Uterus (tissue), 3 donors: ENCODE measurements at regions not wholly inside any gene's neighbourhood (a gene's known extent, or its start where the extent isn't known, plus 50 kb on each side); places are given as distances from the start of the nearest gene placed in this dataset.

Source experiments
- DNase-seq, 2 donors: peaks; one replicate each; pipeline ENCODE4 v3.0.0-alpha.2; 2019 to 2020
- H3K27ac ChIP-seq, 2 donors: fragments of 200-600 bp; sonication (generic); 1 replicate in 1 of 2; 2 replicates in 1 of 2; pipeline ENCODE4 v1.5.1; 2016 to 2018
- H3K27me3 ChIP-seq, 2 donors: fragments of 200-600 bp; sonication (generic); one replicate each; pipeline ENCODE4 v1.5.1; 2018 to 2019; ENCODE audit warnings: control low read depth in 1 of 2
- H3K36me3 ChIP-seq, 2 donors: fragments of 200-600 bp; sonication (generic); one replicate each; pipeline ENCODE4 v1.5.1; 2019; ENCODE audit warnings: control low read depth in 1 of 2
- H3K4me1 ChIP-seq, 2 donors: fragments of 200-600 bp; sonication (generic); one replicate each; pipeline ENCODE4 v1.5.1; 2018 to 2019; ENCODE audit warnings: control low read depth in 1 of 2
- H3K4me3 ChIP-seq, 2 donors: fragments of 200-600 bp; sonication (generic); 1 replicate in 1 of 2; 2 replicates in 1 of 2; pipeline ENCODE4 v1.5.1; 2018 to 2019; ENCODE audit warnings: mild to moderate bottlenecking in 1 of 2
- H3K9me3 ChIP-seq, 2 donors: fragments of 200-600 bp; sonication (generic); one replicate each; pipeline ENCODE4 v1.5.1; 2019; ENCODE audit warnings: control low read depth in 1 of 2
- POLR2A ChIP-seq, 2 donors: fragments of 450-650 bp; IDR thresholded peaks; one replicate each; pipeline ENCODE4 v1.6.1; 2016; ENCODE audit warnings: antibody characterized with exemption in 2 of 2, mild to moderate bottlenecking in 1 of 2, moderate library complexity in 1 of 2
- intact Hi-C: fragments of 100-400 bp; cut with DNase I; formaldehyde crosslinking; loops from one replicate; pipeline ENCODE4 v1.15.1; 2023; ENCODE audit warnings: low total_unique reads
- TF ChIP-seq, protein P1 (sequence below), 4 experiments: fragments of 200-600 bp in 2 of 4; fragments of 450-650 bp in 2 of 4; sonication (generic) in 2 of 4; IDR thresholded peaks; one replicate each; pipeline ENCODE4 v1.5.1; 2016 to 2019; ENCODE audit warnings: antibody characterized with exemption in 4 of 4, mild to moderate bottlenecking in 2 of 4, moderate library complexity in 1 of 4
- donor health status: DM: yes; HTN: yes; CAD: no.

GRCh38 chr6:150537893-150538292 is 61.8 kb upstream of the PLEKHG1 start:
- Histone ChIP-seq H3K27me3 (no peaks in the 10 kb centered on the region), H3K27ac (peak overlapping the region in 1 of 2 donors; percentile 20), H3K9me3 (no peaks in the 10 kb centered on the region), H3K4me1 (no peaks in the 10 kb centered on the region), H3K36me3 (no peaks in the 10 kb centered on the region), H3K4me3 (no peak overlapping the region)
- TF ChIP-seq, protein P1, sequence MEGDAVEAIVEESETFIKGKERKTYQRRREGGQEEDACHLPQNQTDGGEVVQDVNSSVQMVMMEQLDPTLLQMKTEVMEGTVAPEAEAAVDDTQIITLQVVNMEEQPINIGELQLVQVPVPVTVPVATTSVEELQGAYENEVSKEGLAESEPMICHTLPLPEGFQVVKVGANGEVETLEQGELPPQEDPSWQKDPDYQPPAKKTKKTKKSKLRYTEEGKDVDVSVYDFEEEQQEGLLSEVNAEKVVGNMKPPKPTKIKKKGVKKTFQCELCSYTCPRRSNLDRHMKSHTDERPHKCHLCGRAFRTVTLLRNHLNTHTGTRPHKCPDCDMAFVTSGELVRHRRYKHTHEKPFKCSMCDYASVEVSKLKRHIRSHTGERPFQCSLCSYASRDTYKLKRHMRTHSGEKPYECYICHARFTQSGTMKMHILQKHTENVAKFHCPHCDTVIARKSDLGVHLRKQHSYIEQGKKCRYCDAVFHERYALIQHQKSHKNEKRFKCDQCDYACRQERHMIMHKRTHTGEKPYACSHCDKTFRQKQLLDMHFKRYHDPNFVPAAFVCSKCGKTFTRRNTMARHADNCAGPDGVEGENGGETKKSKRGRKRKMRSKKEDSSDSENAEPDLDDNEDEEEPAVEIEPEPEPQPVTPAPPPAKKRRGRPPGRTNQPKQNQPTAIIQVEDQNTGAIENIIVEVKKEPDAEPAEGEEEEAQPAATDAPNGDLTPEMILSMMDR (IDR thresholded peaks at IDR 0.05), result no peak
- no peak for TF ChIP-seq POLR2A (IDR thresholded peaks at IDR 0.05)
- peak in 1 of 2 donors; percentile 24 for DNase-seq
- intact Hi-C loops, result no loop called here

- TF ChIP-seq POLR2A (IDR thresholded peaks at IDR 0.05), result no peak
- TF ChIP-seq, protein P1 (IDR thresholded peaks at IDR 0.05), result no peak
- Histone ChIP-seq H3K36me3 (no peaks in the 10 kb centered on the region), H3K9me3 (no peaks in the 10 kb centered on the region), H3K27me3 (no peaks in the 10 kb centered on the region), H3K4me1 (no peaks in the 10 kb centered on the region), H3K27ac (no peak overlapping the region), H3K4me3 (no peak overlapping the region)
- intact Hi-C loops, result no loop called here
- no peak for DNase-seq
These were observed 60.6 kb upstream of the PLEKHG1 start for GRCh38 chr6:150539111-150539510.

- intact Hi-C loops, result no loop called here
- Histone ChIP-seq H3K9me3 (no peaks in the 10 kb centered on the region), H3K4me3 (no peak overlapping the region), H3K36me3 (no peaks in the 10 kb centered on the region), H3K27me3 (no peaks in the 10 kb centered on the region), H3K27ac (no peak overlapping the region), H3K4me1 (no peaks in the 10 kb centered on the region)
- no peak for DNase-seq
- TF ChIP-seq POLR2A (IDR thresholded peaks at IDR 0.05), result no peak
- TF ChIP-seq, protein P1 (IDR thresholded peaks at IDR 0.05), result no peak
These were observed 60.1 kb upstream of the PLEKHG1 start for GRCh38 chr6:150539568-150539967.

- H3K4me1 ChIP-seq, result no peaks in the 10 kb centered on the region
- DNase-seq, result no peak
- no peak overlapping the region for H3K27ac ChIP-seq
- no peaks in the 10 kb centered on the region for H3K27me3 ChIP-seq
- no peak overlapping the region for H3K4me3 ChIP-seq
- no peaks in the 10 kb centered on the region for H3K9me3 ChIP-seq
- H3K36me3 ChIP-seq, result no peaks in the 10 kb centered on the region
- no peak for TF ChIP-seq POLR2A (IDR thresholded peaks at IDR 0.05)
- TF ChIP-seq, protein P1 (IDR thresholded peaks at IDR 0.05), result no peak
- intact Hi-C loops, result no loop called here
These were observed 58.1 kb upstream of the PLEKHG1 start for GRCh38 chr6:150541576-150541975.

- DNase-seq, result no peak
- no peaks in the 10 kb centered on the region for H3K36me3 ChIP-seq
- H3K4me3 ChIP-seq, result no peak overlapping the region
- H3K27ac ChIP-seq, result no peak overlapping the region
- intact Hi-C loops, result no loop called here
- TF ChIP-seq, protein P1 (IDR thresholded peaks at IDR 0.05), result no peak
- no peak for TF ChIP-seq POLR2A (IDR thresholded peaks at IDR 0.05)
- H3K9me3 ChIP-seq, result no peaks in the 10 kb centered on the region
- H3K4me1 ChIP-seq, result no peaks in the 10 kb centered on the region
- H3K27me3 ChIP-seq, result no peaks in the 10 kb centered on the region
These were observed 56.5 kb upstream of the PLEKHG1 start for GRCh38 chr6:150543178-150543577.
